K562 (cell line): ENCODE measurements at regions not wholly inside any gene's neighbourhood (a gene's known extent, or its start where the extent isn't known, plus 50 kb on each side); places are given as distances from the start of the nearest gene placed in this dataset.

Experiments
- ATAC-seq: fragments of 200-7000 bp; cut with Tn5 transposase; 3 replicates; pipeline ENCODE4 v1.9.1; 2020; ENCODE audit warnings: moderate library complexity
- BruUV-seq: library from RNA; stranded (reverse); fragments of 400-500 nt; replicated peaks from 2 replicates; lab custom pipeline; 2021; lab: Mats Ljungman, UMichigan
- CTCF ChIA-PET: fragments of 300-600 bp; formaldehyde crosslinking; extraction: SDS; loops from one replicate; lab custom pipeline; 2021; ENCODE audit warnings: low intra/inter-chr PET ratio; lab: Yijun Ruan, JAX
- POLR2A ChIA-PET: fragments of 300-600, 350-650 bp; sonication (Branson Sonifier 250); formaldehyde crosslinking; extraction: SDS; loops from one replicate; lab custom pipeline; 2021; ENCODE audit warnings: antibody characterized with exemption, inconsistent platforms; lab: Yijun Ruan, JAX
- DNase-seq, 4 experiments: peaks; one replicate each; pipeline versions ENCODE4 v3.0.0 to v3.0.0-alpha.2; 2011 to 2018; ENCODE audit warnings: low spot score in 3 of 4, mixed read lengths in 3 of 4; ENCODE audit errors: extremely low read depth in 1 of 4
- FAIRE-seq: peaks from 2 replicates; lab custom pipeline; 2011; peaks lifted over from hg19 to GRCh38; lab: Jason Lieb, UNC
- H2AFZ ChIP-seq: 2 replicates; pipeline ENCODE4 v1.6.0; 2011; ENCODE audit warnings: low read depth, low read length, control low read depth, inconsistent platforms
- H3K27ac ChIP-seq: fragments of 200-600 bp; 3 replicates; pipeline ENCODE4 v1.8.0; 2011; ENCODE audit warnings: low read depth, mild to moderate bottlenecking, control low read depth, inconsistent platforms, low read length, moderate library complexity, mixed read lengths; ENCODE audit errors: extremely low read depth
- H3K27me3 ChIP-seq, 2 experiments: fragments of 300-600 bp in 1 of 2; 2 replicates in 1 of 2; 3 replicates in 1 of 2; pipeline versions ENCODE4 v1.6.0 to v1.8.0; 2011; ENCODE audit warnings: inconsistent platforms in 2 of 2, low read length in 2 of 2, mild to moderate bottlenecking in 1 of 2, mixed read lengths in 1 of 2, moderate library complexity in 1 of 2; ENCODE audit not compliant: control insufficient read depth in 2 of 2, insufficient read depth in 2 of 2
- H3K36me3 ChIP-seq: fragments of 300-600 bp; 3 replicates; pipeline ENCODE4 v1.8.0; 2011; ENCODE audit warnings: mild to moderate bottlenecking, low read length, inconsistent platforms; ENCODE audit not compliant: control insufficient read depth, insufficient read depth
- H3K4me1 ChIP-seq, 2 experiments: fragments of 200-600 bp in 1 of 2; replicated peaks in 1 of 2; 2 replicates in 1 of 2; 3 replicates in 1 of 2; pipeline versions ENCODE4 v1.5.1 to v1.8.0; 2011; ENCODE audit warnings: inconsistent platforms in 2 of 2, low read length in 2 of 2, mild to moderate bottlenecking in 1 of 2, mixed read lengths in 1 of 2, moderate library complexity in 1 of 2; ENCODE audit not compliant: control insufficient read depth in 2 of 2, insufficient read depth in 2 of 2
- H3K4me2 ChIP-seq: 2 replicates; pipeline ENCODE4 v1.6.1; 2011; ENCODE audit warnings: low read length, control low read depth, inconsistent platforms, mixed read lengths; ENCODE audit not compliant: insufficient read depth
- H3K4me3 ChIP-seq: fragments of 200-600 bp; sonication (generic), shearing (Covaris generic); 2 replicates; pipeline ENCODE4 v1.5.1; 2016; ENCODE audit warnings: control low read depth, inconsistent platforms
- H3K79me2 ChIP-seq: fragments of 200-600 bp; 3 replicates; pipeline ENCODE4 v1.8.0; 2011; ENCODE audit warnings: low read length, inconsistent platforms; ENCODE audit not compliant: control insufficient read depth, insufficient read depth
- H3K9ac ChIP-seq, 2 experiments: 2 replicates each; pipeline versions ENCODE4 v1.6.0 to v1.6.1; 2011; ENCODE audit warnings: low read depth in 2 of 2, low read length in 2 of 2, control low read depth in 1 of 2, inconsistent platforms in 1 of 2, mild to moderate bottlenecking in 1 of 2, mixed read lengths in 1 of 2; ENCODE audit not compliant: insufficient read depth in 1 of 2
- H3K9me1 ChIP-seq: one replicate; pipeline ENCODE4 v1.6.0; 2011; ENCODE audit warnings: inconsistent platforms, mild to moderate bottlenecking, low read length, moderate library complexity; ENCODE audit not compliant: control insufficient read depth, insufficient read depth
- H3K9me3 ChIP-seq: replicated peaks from 2 replicates; pipeline ENCODE4 v1.5.1; 2011; ENCODE audit warnings: low read depth, low read length, inconsistent platforms; ENCODE audit not compliant: control insufficient read depth, insufficient read depth
- H4K20me1 ChIP-seq: replicated peaks from 2 replicates; pipeline ENCODE4 v1.6.1; 2011; ENCODE audit warnings: low read length, inconsistent platforms, mixed read lengths; ENCODE audit not compliant: control insufficient read depth, insufficient read depth
- ARID1B ChIP-seq: fragments of 450-650 bp; IDR thresholded peaks from 2 replicates; pipeline ENCODE4 v1.6.1; 2016; ENCODE audit warnings: antibody characterized with exemption, mild to moderate bottlenecking, inconsistent platforms
- ELF1 ChIP-seq: fragments of 200-800 bp; sonication (Bioruptor generic); IDR thresholded peaks from 2 replicates; pipeline ENCODE4 v1.6.1; 2016; ENCODE audit warnings: missing genetic modification characterization, missing compliant biosample characterization
- ETV5 ChIP-seq: sonication (generic); formaldehyde crosslinking; IDR thresholded peaks from 2 replicates; pipeline ENCODE4 v1.4.0; 2020; ENCODE audit warnings: low read depth, mild to moderate bottlenecking, missing genetic modification reagents
- FOS ChIP-seq: IDR thresholded peaks from 3 replicates; pipeline ENCODE4 v1.6.1; 2011; ENCODE audit not compliant: insufficient read length; ENCODE audit errors: extremely low read depth
- FOXA1 ChIP-seq: fragments of 450-650 bp; IDR thresholded peaks from 2 replicates; pipeline ENCODE4 v1.6.1; 2016; ENCODE audit warnings: mild to moderate bottlenecking, borderline replicate concordance
- HMG20A ChIP-seq: fragments of 450-650 bp; formaldehyde crosslinking; conservative IDR thresholded peaks from 2 replicates; pipeline ENCODE4 v1.4.0; 2020; ENCODE audit warnings: mild to moderate bottlenecking, mixed read lengths
- MEF2A ChIP-seq: IDR thresholded peaks from 2 replicates; pipeline ENCODE4 v1.6.1; 2011; ENCODE audit warnings: low read depth, mild to moderate bottlenecking, low read length, moderate library complexity; ENCODE audit not compliant: control insufficient read depth
- RBM15 ChIP-seq: fragments of 200-400 bp; formaldehyde crosslinking; IDR thresholded peaks from 2 replicates; pipeline ENCODE4 v1.6.1; 2018; ENCODE audit warnings: mild to moderate bottlenecking, low read length, moderate library complexity; ENCODE audit not compliant: insufficient read depth
- SIN3B ChIP-seq: fragments of 450-650 bp; IDR thresholded peaks from 2 replicates; pipeline ENCODE4 v1.6.1; 2017; ENCODE audit warnings: low read depth, mild to moderate bottlenecking, moderate library complexity
- SIRT6 ChIP-seq: IDR thresholded peaks from one replicate; pipeline ENCODE4 v1.6.1; 2012; ENCODE audit warnings: low read depth, mild to moderate bottlenecking, control low read depth, inconsistent platforms, low read length, moderate library complexity
- SMC3 ChIP-seq: conservative IDR thresholded peaks from 2 replicates; pipeline ENCODE4 v1.6.1; 2011; ENCODE audit warnings: low read depth, low read length, improper control_type of control experiment; ENCODE audit not compliant: insufficient read depth
- ZNF282 ChIP-seq: sonication (generic); formaldehyde crosslinking; IDR thresholded peaks from 2 replicates; pipeline ENCODE4 v1.8.1; 2023; ENCODE audit warnings: missing genetic modification reagents
- ZNF57 ChIP-seq: fragments of 450-650 bp; formaldehyde crosslinking; IDR thresholded peaks from 2 replicates; pipeline ENCODE4 v1.4.0; 2020; ENCODE audit warnings: mild to moderate bottlenecking, moderate library complexity
- ZNF696 ChIP-seq: fragments of 250-450 bp; sonication (Bioruptor Pico); conservative IDR thresholded peaks from 2 replicates; pipeline ENCODE4 v1.4.0; 2020; ENCODE audit warnings: mild to moderate bottlenecking, moderate library complexity
- in situ Hi-C: fragments of 300-500 bp; cut with MboI; formaldehyde crosslinking; loops from 4 replicates; pipeline ENCODE4 v1.15.0; 2018; ENCODE audit warnings: inconsistent platforms, mixed read lengths
- intact Hi-C: fragments of 100-400 bp; cut with micrococcal nuclease; formaldehyde crosslinking; loops from 2 replicates; pipeline ENCODE4 v1.14.2; 2022
- TF ChIP-seq, protein P1 (sequence below): fragments of 450-650 bp; IDR thresholded peaks from 2 replicates; pipeline ENCODE4 v1.6.1; 2016; ENCODE audit warnings: mild to moderate bottlenecking
- TF ChIP-seq, protein P2 (sequence below), 2 experiments: IDR thresholded peaks in 1 of 2; conservative IDR thresholded peaks in 1 of 2; 2 replicates each; pipeline ENCODE4 v1.6.1; 2016; ENCODE audit warnings: low read depth in 2 of 2, mild to moderate bottlenecking in 1 of 2, missing compliant biosample characterization in 1 of 2, missing genetic modification characterization in 1 of 2, moderate library complexity in 1 of 2
- TF ChIP-seq, protein P3 (sequence below): fragments of 250-450 bp; sonication (Bioruptor Pico); IDR thresholded peaks from 2 replicates; pipeline ENCODE4 v1.6.1; 2021; ENCODE audit warnings: mild to moderate bottlenecking
- TF ChIP-seq, protein P4 (sequence below): fragments of 450-650 bp; formaldehyde crosslinking; IDR thresholded peaks from 2 replicates; pipeline ENCODE4 v1.4.0; 2020; ENCODE audit warnings: mild to moderate bottlenecking, moderate library complexity

DNA sequence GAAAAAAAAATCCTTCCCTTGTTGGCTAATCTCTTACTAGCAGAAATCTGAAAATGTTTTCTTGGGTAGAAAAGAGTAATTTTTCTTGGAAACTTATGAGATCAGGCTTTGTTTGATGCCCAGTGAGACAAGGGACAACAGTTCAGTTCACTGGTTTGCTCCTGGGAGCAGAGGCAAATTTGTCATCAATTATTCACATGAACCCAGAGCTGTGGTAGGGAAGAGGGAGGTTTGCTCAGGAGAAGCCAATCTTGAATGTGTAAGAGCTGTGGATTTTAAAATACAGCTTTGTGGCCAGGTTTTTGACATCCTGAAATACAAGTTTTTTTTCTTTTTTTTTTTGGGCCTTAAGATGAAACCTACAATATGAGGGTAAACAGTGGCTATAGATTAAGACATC, 426.6 kb downstream of the ATP23 start:
- no peaks in the 10 kb centered on the region for H4K20me1 ChIP-seq
- no peak for ATAC-seq
- H2AFZ ChIP-seq = no peak overlapping the region
- no peak overlapping the region for H3K4me3 ChIP-seq
- no TSS peak for BruUV-seq
- POLR2A ChIA-PET = no interaction called here
- no peak overlapping the region for H3K27ac ChIP-seq
- H3K9ac ChIP-seq = no peak overlapping the region
- TF ChIP-seq FOS (no peak), ARID1B (no peak), MEF2A (no peak), ZNF696 (no peak), ZNF282 (no peak), SMC3 (no peak), SIRT6 (no peak), RBM15 (no peak), FOXA1 (no peak), ZNF57 (CRISPR knock-in tag) (no peak), HMG20A (CRISPR knock-in tag) (no peak), ETV5 (no peak), ELF1 (no peak), SIN3B (no peak)
- TF ChIP-seq, protein P1, sequence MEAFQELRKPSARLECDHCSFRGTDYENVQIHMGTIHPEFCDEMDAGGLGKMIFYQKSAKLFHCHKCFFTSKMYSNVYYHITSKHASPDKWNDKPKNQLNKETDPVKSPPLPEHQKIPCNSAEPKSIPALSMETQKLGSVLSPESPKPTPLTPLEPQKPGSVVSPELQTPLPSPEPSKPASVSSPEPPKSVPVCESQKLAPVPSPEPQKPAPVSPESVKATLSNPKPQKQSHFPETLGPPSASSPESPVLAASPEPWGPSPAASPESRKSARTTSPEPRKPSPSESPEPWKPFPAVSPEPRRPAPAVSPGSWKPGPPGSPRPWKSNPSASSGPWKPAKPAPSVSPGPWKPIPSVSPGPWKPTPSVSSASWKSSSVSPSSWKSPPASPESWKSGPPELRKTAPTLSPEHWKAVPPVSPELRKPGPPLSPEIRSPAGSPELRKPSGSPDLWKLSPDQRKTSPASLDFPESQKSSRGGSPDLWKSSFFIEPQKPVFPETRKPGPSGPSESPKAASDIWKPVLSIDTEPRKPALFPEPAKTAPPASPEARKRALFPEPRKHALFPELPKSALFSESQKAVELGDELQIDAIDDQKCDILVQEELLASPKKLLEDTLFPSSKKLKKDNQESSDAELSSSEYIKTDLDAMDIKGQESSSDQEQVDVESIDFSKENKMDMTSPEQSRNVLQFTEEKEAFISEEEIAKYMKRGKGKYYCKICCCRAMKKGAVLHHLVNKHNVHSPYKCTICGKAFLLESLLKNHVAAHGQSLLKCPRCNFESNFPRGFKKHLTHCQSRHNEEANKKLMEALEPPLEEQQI = no peak
- TF ChIP-seq, protein P2, sequence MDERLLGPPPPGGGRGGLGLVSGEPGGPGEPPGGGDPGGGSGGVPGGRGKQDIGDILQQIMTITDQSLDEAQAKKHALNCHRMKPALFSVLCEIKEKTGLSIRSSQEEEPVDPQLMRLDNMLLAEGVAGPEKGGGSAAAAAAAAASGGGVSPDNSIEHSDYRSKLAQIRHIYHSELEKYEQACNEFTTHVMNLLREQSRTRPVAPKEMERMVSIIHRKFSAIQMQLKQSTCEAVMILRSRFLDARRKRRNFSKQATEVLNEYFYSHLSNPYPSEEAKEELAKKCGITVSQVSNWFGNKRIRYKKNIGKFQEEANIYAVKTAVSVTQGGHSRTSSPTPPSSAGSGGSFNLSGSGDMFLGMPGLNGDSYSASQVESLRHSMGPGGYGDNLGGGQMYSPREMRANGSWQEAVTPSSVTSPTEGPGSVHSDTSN (CRISPR knock-in tag; IDR thresholded peaks at IDR 0.05; ENCODE audit: low read depth) = no peak
- TF ChIP-seq, protein P2 (tag; conservative IDR thresholded peaks at IDR 0.05; ENCODE audit: low read depth) = no peak
- TF ChIP-seq, protein P3, sequence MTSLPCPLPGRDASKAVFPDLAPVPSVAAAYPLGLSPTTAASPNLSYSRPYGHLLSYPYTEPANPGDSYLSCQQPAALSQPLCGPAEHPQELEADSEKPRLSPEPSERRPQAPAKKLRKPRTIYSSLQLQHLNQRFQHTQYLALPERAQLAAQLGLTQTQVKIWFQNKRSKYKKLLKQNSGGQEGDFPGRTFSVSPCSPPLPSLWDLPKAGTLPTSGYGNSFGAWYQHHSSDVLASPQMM (CRISPR knock-in tag) = no peak
- TF ChIP-seq, protein P4, sequence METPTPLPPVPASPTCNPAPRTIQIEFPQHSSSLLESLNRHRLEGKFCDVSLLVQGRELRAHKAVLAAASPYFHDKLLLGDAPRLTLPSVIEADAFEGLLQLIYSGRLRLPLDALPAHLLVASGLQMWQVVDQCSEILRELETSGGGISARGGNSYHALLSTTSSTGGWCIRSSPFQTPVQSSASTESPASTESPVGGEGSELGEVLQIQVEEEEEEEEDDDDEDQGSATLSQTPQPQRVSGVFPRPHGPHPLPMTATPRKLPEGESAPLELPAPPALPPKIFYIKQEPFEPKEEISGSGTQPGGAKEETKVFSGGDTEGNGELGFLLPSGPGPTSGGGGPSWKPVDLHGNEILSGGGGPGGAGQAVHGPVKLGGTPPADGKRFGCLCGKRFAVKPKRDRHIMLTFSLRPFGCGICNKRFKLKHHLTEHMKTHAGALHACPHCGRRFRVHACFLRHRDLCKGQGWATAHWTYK (CRISPR knock-in tag) = no peak
- TF ChIP-seq, all 486 proteins: peak for 0
- H3K79me2 ChIP-seq = no peaks in the 10 kb centered on the region
- no peak overlapping the region for H3K4me2 ChIP-seq
- no peaks in the 10 kb centered on the region for H3K9me3 ChIP-seq
- intact Hi-C loops = no loop called here
- DNase-seq (no peak), FAIRE-seq (no peak)
- CTCF ChIA-PET = no interaction called here
- H3K36me3 ChIP-seq = no peaks in the 10 kb centered on the region
- H3K4me1 ChIP-seq = no peaks in the 10 kb centered on the region
- in situ Hi-C loops = no loop called here
- H3K9me1 ChIP-seq = no peaks in the 10 kb centered on the region
- no peaks in the 10 kb centered on the region for H3K27me3 ChIP-seq
